ENCODE measurements at regions not wholly inside any gene's neighbourhood (a gene's known extent, or its start where the extent isn't known, plus 50 kb on each side); places are given as distances from the start of the nearest gene placed in this dataset.
"Not testable (repeated sequence)": the region's sequence is repeated elsewhere in the genome, so short reads cannot be mapped to it uniquely, and the experiment has no call there.

DNA sequence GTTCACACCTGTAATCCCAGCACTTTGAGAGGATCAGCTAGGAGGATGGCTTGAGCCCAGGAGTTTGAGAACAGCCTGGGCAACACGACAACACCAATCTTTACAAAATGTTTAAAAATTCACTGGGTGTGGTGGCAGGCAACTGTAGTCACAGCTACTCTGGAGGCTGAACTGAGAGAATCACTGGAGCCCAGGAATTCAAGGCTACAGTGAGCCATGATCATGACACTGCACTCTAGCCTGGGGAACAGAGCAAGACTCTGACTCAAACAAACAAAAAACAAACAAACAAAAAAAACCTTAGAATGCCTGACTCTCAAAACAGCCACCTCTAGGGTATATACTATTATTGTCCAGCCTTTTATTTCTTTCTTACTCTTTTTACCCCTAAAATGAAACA, 56.5 kb upstream of the PAPSS2 start:
- Mint-ChIP-seq H3K27me3 (ENCODE audit: insufficient read depth, low read depth) (no peaks in the 10 kb centered on the region), H3K9me3 (no peaks in the 10 kb centered on the region), H3K4me3 (no peak overlapping the region), H3K4me1 (peaks cover 8% of the 10 kb centered on the region), H3K27ac (no peak overlapping the region), H3K36me3 (no peaks in the 10 kb centered on the region)
- Histone ChIP-seq H3K79me2 (ENCODE audit: low read depth) (no peaks in the 10 kb centered on the region), H3K36me3 (no peaks in the 10 kb centered on the region), H3K9ac (no peak overlapping the region), H3K27me3 (no peaks in the 10 kb centered on the region), H3K4me3 (no peak overlapping the region), H2AFZ (replicated peaks) (no peak overlapping the region), H3K4me1 (peaks cover 12% of the 10 kb centered on the region), H3F3A (ENCODE audit: low read depth) (peaks cover 10% of the 10 kb centered on the region), H3K27ac (no peak overlapping the region), H3K4me2 (no peak overlapping the region), H4K20me1 (ENCODE audit: low read depth) (no peaks in the 10 kb centered on the region), H3K9me3 (ENCODE audit: low read depth) (no peaks in the 10 kb centered on the region)
- TF ChIP-seq EZH2 (IDR thresholded peaks at IDR 0.05): no peak
- no peak for DNase-seq (ENCODE audit: low spot score)

DNA sequence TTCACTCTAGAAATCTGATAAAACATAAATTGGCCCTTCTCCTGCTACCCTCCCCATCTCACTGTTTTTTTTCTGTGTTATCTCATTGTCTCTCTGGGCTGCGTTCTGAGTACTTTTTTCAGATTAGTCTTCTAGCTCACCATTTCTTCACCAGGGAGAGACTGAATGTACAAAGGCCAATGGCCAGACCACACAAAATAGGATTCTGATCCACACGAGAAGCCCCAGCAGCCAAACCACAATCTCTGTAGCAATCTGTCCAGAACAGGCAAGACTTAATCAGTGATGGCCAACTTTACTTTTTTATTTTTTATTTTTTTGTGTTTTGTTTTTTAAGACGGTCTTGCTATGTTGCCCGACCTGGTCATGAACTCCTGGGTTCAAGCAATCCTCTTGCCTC, 55.9 kb upstream of the PAPSS2 start:
- TF ChIP-seq EZH2phosphoT487 (IDR thresholded peaks at IDR 0.05) (no peak), EZH2 (IDR thresholded peaks at IDR 0.05) (no peak)
- TF ChIP-seq, protein P1, sequence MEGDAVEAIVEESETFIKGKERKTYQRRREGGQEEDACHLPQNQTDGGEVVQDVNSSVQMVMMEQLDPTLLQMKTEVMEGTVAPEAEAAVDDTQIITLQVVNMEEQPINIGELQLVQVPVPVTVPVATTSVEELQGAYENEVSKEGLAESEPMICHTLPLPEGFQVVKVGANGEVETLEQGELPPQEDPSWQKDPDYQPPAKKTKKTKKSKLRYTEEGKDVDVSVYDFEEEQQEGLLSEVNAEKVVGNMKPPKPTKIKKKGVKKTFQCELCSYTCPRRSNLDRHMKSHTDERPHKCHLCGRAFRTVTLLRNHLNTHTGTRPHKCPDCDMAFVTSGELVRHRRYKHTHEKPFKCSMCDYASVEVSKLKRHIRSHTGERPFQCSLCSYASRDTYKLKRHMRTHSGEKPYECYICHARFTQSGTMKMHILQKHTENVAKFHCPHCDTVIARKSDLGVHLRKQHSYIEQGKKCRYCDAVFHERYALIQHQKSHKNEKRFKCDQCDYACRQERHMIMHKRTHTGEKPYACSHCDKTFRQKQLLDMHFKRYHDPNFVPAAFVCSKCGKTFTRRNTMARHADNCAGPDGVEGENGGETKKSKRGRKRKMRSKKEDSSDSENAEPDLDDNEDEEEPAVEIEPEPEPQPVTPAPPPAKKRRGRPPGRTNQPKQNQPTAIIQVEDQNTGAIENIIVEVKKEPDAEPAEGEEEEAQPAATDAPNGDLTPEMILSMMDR (IDR thresholded peaks at IDR 0.05): no peak
- Histone ChIP-seq H3K4me2 (no peak overlapping the region), H2AFZ (replicated peaks) (no peak overlapping the region), H3K9ac (no peak overlapping the region), H3K4me1 (peaks cover 12% of the 10 kb centered on the region), H4K20me1 (ENCODE audit: low read depth) (no peaks in the 10 kb centered on the region), H3K9me3 (ENCODE audit: low read depth) (no peaks in the 10 kb centered on the region), H3K79me2 (ENCODE audit: low read depth) (no peaks in the 10 kb centered on the region), H3K27me3 (no peaks in the 10 kb centered on the region), H3K36me3 (no peaks in the 10 kb centered on the region), H3F3A (ENCODE audit: low read depth) (peaks cover 10% of the 10 kb centered on the region), H3K4me3 (no peak overlapping the region), H3K27ac (no peak overlapping the region)
- Mint-ChIP-seq H3K27me3 (ENCODE audit: insufficient read depth, low read depth) (no peaks in the 10 kb centered on the region), H3K4me1 (peaks cover 10% of the 10 kb centered on the region), H3K4me3 (no peak overlapping the region), H3K9me3 (no peaks in the 10 kb centered on the region), H3K27ac (no peak overlapping the region), H3K36me3 (no peaks in the 10 kb centered on the region)
- DNase-seq (ENCODE audit: low spot score): no peak

GRCh38 chr10:87605628-87606251, 53.9 kb upstream of the PAPSS2 start:
- DNase-seq (ENCODE audit: low spot score): peak; percentile 9
- H3K4me1 ChIP-seq: peaks cover 12% of the 10 kb centered on the region
- peaks cover 10% of the 10 kb centered on the region for H3F3A ChIP-seq (ENCODE audit: low read depth)
- H3K4me3 ChIP-seq: no peak overlapping the region
- Mint-ChIP-seq H3K4me1 (peaks cover 14% of the 10 kb centered on the region), H3K36me3 (no peaks in the 10 kb centered on the region), H3K9me3 (peaks cover under 1% of the 10 kb centered on the region), H3K27ac (no peak overlapping the region), H3K27me3 (ENCODE audit: insufficient read depth, low read depth) (no peaks in the 10 kb centered on the region), H3K4me3 (no peak overlapping the region)
- H3K36me3 ChIP-seq: no peaks in the 10 kb centered on the region
- no peak overlapping the region for H3K4me2 ChIP-seq
- H3K9ac ChIP-seq: no peak overlapping the region
- H3K27me3 ChIP-seq: no peaks in the 10 kb centered on the region
- H4K20me1 ChIP-seq (ENCODE audit: low read depth): no peaks in the 10 kb centered on the region
- H2AFZ ChIP-seq (replicated peaks): no peak overlapping the region
- peak overlapping the region; percentile 38 for H3K27ac ChIP-seq
- no peaks in the 10 kb centered on the region for H3K79me2 ChIP-seq (ENCODE audit: low read depth)
- TF ChIP-seq EZH2 (IDR thresholded peaks at IDR 0.05): no peak
- no peak for TF ChIP-seq EZH2phosphoT487 (IDR thresholded peaks at IDR 0.05)
- TF ChIP-seq, protein P1 (IDR thresholded peaks at IDR 0.05): no peak
- H3K9me3 ChIP-seq (ENCODE audit: low read depth): no peaks in the 10 kb centered on the region

DNA sequence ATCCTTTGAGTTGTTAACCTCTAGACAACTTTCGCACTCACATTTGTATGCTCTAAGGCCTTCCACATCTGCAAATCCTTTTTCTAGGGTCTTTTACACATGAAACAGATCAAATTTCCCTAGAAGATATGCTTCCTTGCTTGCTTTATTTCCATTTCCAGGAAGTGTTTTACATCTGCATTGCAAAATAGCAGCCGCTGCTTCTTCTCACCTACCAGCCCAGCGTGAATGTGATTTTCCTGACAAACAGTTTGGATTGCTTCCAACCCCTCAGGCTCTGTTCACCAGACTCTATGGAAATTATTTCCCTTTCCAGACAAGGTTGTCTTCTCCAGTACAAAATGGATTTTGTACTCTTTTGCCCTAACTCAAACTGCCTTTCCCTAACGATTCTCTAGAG, 50.9 kb upstream of the PAPSS2 start:
- Mint-ChIP-seq H3K4me1 (peaks cover 14% of the 10 kb centered on the region), H3K9me3 (peaks cover 10% of the 10 kb centered on the region), H3K36me3 (no peaks in the 10 kb centered on the region), H3K27me3 (ENCODE audit: insufficient read depth, low read depth) (no peaks in the 10 kb centered on the region), H3K4me3 (no peak overlapping the region), H3K27ac (no peak overlapping the region)
- Histone ChIP-seq H3K36me3 (no peaks in the 10 kb centered on the region), H3K27me3 (no peaks in the 10 kb centered on the region), H3K4me3 (no peak overlapping the region), H3K9ac (no peak overlapping the region), H3F3A (ENCODE audit: low read depth) (peaks cover 10% of the 10 kb centered on the region), H2AFZ (replicated peaks) (peak overlapping the region; percentile 63), H3K79me2 (ENCODE audit: low read depth) (no peaks in the 10 kb centered on the region), H3K4me1 (peaks cover 12% of the 10 kb centered on the region), H4K20me1 (ENCODE audit: low read depth) (no peaks in the 10 kb centered on the region), H3K4me2 (no peak overlapping the region), H3K9me3 (ENCODE audit: low read depth) (no peaks in the 10 kb centered on the region), H3K27ac (no peak overlapping the region)
- no peak for DNase-seq (ENCODE audit: low spot score)
- TF ChIP-seq EZH2phosphoT487 (IDR thresholded peaks at IDR 0.05) (no peak), EZH2 (IDR thresholded peaks at IDR 0.05) (no peak)
- TF ChIP-seq, protein P1 (IDR thresholded peaks at IDR 0.05): no peak

- H3K79me2 ChIP-seq (ENCODE audit: low read depth); DNase-seq (ENCODE audit: low spot score); H4K20me1 ChIP-seq (ENCODE audit: low read depth); H3K4me2 ChIP-seq; H3K9me3 ChIP-seq (ENCODE audit: low read depth); H2AFZ ChIP-seq (replicated peaks); H3K9me3 Mint-ChIP-seq; H3K27ac Mint-ChIP-seq; H3K4me3 ChIP-seq; H3K36me3 ChIP-seq; H3K9ac ChIP-seq; H3K27ac ChIP-seq; H3K27me3 Mint-ChIP-seq (ENCODE audit: insufficient read depth, low read depth); H3K4me3 Mint-ChIP-seq; H3K36me3 Mint-ChIP-seq; H3K27me3 ChIP-seq: not testable (repeated sequence)
- Histone ChIP-seq H3F3A (ENCODE audit: low read depth) (peaks cover 10% of the 10 kb centered on the region), H3K4me1 (peaks cover 12% of the 10 kb centered on the region)
- peaks cover 14% of the 10 kb centered on the region for H3K4me1 Mint-ChIP-seq
These were observed 50.1 kb upstream of the PAPSS2 start for GRCh38 chr10:87609563-87609962.

All from neural progenitor cell (in vitro differentiated cells).